ENCODE measurements at regions not wholly inside any gene's neighbourhood (a gene's known extent, or its start where the extent isn't known, plus 50 kb on each side); places are given as distances from the start of the nearest gene placed in this dataset.

DNA sequence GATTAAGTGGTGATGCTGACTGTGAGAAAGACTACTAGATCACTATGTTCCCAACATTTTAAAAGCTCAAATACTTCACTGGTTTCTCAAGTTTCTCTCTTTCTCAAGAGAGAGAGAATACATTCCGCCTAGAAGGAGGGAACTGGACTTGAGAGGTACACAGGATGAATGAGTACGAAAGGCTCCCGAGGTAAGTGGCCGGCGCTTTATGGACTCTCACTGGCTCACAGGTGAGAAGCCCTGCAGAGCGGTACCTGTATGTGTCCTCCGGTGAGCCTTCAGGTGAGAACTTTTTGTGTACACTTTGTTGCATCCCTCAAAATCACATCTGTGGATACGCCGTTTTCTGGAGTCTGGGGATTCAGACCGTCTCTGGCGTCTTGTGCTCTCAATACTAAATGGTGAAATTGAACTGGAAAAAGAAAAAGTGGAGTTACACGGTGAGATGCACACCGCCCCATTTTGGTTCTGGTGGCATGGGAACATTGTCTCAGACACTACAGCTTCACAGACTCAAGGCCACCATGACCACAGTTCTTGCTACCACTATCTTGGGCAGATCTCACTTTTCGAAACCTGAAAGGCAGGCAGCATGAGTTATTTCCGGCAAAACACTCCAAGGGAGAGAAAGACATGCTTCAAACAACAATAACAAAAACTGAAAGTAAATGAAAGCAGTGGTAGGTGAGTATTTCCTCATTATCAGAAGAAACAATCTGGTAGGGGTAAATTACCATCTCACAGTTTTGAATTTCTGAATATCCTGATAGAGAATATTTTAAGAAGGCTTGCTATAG, 418.9 kb downstream of the KLF12 start:
- ATAC-seq (no peak), DNase-seq (ENCODE audit: low spot score) (no peak)
- peak overlapping the region; percentile 57 for H3K27ac Mint-ChIP-seq
- no peaks in the 10 kb centered on the region for H3K27me3 Mint-ChIP-seq (ENCODE audit: low read depth)
- peaks cover 5% of the 10 kb centered on the region; the same call in 1 of the 2 replicates for H3K36me3 Mint-ChIP-seq
- H3K4me3 Mint-ChIP-seq, result no peak overlapping the region
- peaks cover 40% of the 10 kb centered on the region for H3K4me1 Mint-ChIP-seq
- ChIA-PET POLR2A (no interaction called here), CTCF (no interaction called here)
- no peak for TF ChIP-seq KAT7 (CRISPR knock-in tag; IDR thresholded peaks at IDR 0.05; ENCODE audit: borderline replicate concordance)
- no peak for TF ChIP-seq RORB (CRISPR knock-in tag; IDR thresholded peaks at IDR 0.05)
- TF ChIP-seq, protein P1, sequence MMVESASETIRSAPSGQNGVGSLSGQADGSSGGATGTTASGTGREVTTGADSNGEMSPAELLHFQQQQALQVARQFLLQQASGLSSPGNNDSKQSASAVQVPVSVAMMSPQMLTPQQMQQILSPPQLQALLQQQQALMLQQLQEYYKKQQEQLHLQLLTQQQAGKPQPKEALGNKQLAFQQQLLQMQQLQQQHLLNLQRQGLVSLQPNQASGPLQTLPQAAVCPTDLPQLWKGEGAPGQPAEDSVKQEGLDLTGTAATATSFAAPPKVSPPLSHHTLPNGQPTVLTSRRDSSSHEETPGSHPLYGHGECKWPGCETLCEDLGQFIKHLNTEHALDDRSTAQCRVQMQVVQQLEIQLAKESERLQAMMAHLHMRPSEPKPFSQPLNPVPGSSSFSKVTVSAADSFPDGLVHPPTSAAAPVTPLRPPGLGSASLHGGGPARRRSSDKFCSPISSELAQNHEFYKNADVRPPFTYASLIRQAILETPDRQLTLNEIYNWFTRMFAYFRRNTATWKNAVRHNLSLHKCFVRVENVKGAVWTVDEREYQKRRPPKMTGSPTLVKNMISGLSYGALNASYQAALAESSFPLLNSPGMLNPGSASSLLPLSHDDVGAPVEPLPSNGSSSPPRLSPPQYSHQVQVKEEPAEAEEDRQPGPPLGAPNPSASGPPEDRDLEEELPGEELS (CRISPR knock-in tag; IDR thresholded peaks at IDR 0.05), result no peak
- TF ChIP-seq, protein P2, sequence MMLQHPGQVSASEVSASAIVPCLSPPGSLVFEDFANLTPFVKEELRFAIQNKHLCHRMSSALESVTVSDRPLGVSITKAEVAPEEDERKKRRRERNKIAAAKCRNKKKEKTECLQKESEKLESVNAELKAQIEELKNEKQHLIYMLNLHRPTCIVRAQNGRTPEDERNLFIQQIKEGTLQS (CRISPR knock-in tag; conservative IDR thresholded peaks at IDR 0.05), result no peak
- no peak for TF ChIP-seq NFATC4 (CRISPR knock-in tag; IDR thresholded peaks at IDR 0.05)
- no peak for TF ChIP-seq OVOL2 (CRISPR knock-in tag; IDR thresholded peaks at IDR 0.05; ENCODE audit: borderline replicate concordance)
- TF ChIP-seq CREM (CRISPR knock-in tag; IDR thresholded peaks at IDR 0.05), result no peak
- TF ChIP-seq MXD4 (CRISPR knock-in tag; IDR thresholded peaks at IDR 0.05; ENCODE audit: borderline replicate concordance), result no peak
- TF ChIP-seq ZNF532 (CRISPR knock-in tag; IDR thresholded peaks at IDR 0.05; ENCODE audit: borderline replicate concordance), result no peak
- TF ChIP-seq, protein P3, sequence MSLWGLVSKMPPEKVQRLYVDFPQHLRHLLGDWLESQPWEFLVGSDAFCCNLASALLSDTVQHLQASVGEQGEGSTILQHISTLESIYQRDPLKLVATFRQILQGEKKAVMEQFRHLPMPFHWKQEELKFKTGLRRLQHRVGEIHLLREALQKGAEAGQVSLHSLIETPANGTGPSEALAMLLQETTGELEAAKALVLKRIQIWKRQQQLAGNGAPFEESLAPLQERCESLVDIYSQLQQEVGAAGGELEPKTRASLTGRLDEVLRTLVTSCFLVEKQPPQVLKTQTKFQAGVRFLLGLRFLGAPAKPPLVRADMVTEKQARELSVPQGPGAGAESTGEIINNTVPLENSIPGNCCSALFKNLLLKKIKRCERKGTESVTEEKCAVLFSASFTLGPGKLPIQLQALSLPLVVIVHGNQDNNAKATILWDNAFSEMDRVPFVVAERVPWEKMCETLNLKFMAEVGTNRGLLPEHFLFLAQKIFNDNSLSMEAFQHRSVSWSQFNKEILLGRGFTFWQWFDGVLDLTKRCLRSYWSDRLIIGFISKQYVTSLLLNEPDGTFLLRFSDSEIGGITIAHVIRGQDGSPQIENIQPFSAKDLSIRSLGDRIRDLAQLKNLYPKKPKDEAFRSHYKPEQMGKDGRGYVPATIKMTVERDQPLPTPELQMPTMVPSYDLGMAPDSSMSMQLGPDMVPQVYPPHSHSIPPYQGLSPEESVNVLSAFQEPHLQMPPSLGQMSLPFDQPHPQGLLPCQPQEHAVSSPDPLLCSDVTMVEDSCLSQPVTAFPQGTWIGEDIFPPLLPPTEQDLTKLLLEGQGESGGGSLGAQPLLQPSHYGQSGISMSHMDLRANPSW (CRISPR knock-in tag; conservative IDR thresholded peaks at IDR 0.05; ENCODE audit: low read depth), result no peak
- no peak for TF ChIP-seq SMAD4 (CRISPR knock-in tag; IDR thresholded peaks at IDR 0.05)
- TF ChIP-seq, protein P4, sequence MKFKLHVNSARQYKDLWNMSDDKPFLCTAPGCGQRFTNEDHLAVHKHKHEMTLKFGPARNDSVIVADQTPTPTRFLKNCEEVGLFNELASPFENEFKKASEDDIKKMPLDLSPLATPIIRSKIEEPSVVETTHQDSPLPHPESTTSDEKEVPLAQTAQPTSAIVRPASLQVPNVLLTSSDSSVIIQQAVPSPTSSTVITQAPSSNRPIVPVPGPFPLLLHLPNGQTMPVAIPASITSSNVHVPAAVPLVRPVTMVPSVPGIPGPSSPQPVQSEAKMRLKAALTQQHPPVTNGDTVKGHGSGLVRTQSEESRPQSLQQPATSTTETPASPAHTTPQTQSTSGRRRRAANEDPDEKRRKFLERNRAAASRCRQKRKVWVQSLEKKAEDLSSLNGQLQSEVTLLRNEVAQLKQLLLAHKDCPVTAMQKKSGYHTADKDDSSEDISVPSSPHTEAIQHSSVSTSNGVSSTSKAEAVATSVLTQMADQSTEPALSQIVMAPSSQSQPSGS (CRISPR knock-in tag; IDR thresholded peaks at IDR 0.05; ENCODE audit: borderline replicate concordance, low read depth), result no peak
- TF ChIP-seq, protein P5, sequence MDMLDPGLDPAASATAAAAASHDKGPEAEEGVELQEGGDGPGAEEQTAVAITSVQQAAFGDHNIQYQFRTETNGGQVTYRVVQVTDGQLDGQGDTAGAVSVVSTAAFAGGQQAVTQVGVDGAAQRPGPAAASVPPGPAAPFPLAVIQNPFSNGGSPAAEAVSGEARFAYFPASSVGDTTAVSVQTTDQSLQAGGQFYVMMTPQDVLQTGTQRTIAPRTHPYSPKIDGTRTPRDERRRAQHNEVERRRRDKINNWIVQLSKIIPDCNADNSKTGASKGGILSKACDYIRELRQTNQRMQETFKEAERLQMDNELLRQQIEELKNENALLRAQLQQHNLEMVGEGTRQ (CRISPR knock-in tag; IDR thresholded peaks at IDR 0.05), result no peak
- TF ChIP-seq FOXJ3 (CRISPR knock-in tag; IDR thresholded peaks at IDR 0.05; ENCODE audit: borderline replicate concordance), result no peak
- TF ChIP-seq, protein P6, sequence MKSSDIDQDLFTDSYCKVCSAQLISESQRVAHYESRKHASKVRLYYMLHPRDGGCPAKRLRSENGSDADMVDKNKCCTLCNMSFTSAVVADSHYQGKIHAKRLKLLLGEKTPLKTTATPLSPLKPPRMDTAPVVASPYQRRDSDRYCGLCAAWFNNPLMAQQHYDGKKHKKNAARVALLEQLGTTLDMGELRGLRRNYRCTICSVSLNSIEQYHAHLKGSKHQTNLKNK (CRISPR knock-in tag; IDR thresholded peaks at IDR 0.05), result no peak
- no peak for TF ChIP-seq ZBTB21 (CRISPR knock-in tag; IDR thresholded peaks at IDR 0.05; ENCODE audit: borderline replicate concordance)
- TF ChIP-seq MLX (CRISPR knock-in tag; IDR thresholded peaks at IDR 0.05), result no peak
- TF ChIP-seq ZNF423 (CRISPR knock-in tag; IDR thresholded peaks at IDR 0.05), result no peak
- TF ChIP-seq SOX15 (CRISPR knock-in tag; IDR thresholded peaks at IDR 0.05), result no peak
- H3K9me3 Mint-ChIP-seq, result peaks cover 6% of the 10 kb centered on the region; the same call in 1 of the 2 replicates

Data from WTC11 (cell line).